GM19035 (cell line): ENCODE measurements at regions not wholly inside any gene's neighbourhood (a gene's known extent, or its start where the extent isn't known, plus 50 kb on each side); places are given as distances from the start of the nearest gene placed in this dataset.

ENCODE experiments used
- ATAC-seq: cut with Tn5 transposase; IDR thresholded peaks from one replicate; pipeline ENCODE4 v1.9.1; 2021; ENCODE audit not compliant: unreplicated experiment

GRCh38 chr5:97400537-97400936, 217.5 kb upstream of the RIOK2 start:
- ATAC-seq, result no peak

GRCh38 chr5:97405941-97406340, 222.9 kb upstream of the RIOK2 start:
- no peak for ATAC-seq

- no peak for ATAC-seq
Measured at GRCh38 chr5:97406946-97407676, 224.1 kb upstream of the RIOK2 start.

GRCh38 chr5:97408331-97408730, 225.3 kb upstream of the RIOK2 start:
- ATAC-seq, result no peak

DNA sequence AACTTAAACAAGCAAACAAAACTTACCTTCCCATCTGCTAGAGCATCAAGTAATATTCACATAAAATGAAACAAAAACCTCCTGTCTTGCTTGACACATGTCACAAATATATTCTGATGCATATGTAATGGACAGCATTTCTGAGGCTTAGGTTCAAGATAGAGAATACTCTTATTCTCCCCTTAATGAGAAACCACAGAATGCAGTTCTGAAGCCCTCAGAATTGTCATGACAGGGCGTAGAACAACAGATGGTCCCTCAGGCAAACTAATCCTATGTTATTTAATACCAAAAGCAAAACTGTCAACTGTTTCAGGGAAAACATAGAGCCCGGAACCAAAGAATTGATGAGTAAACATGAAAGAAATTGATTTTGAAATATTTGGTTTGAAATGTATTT, 229.9 kb upstream of the RIOK2 start:
- ATAC-seq, result no peak

DNA sequence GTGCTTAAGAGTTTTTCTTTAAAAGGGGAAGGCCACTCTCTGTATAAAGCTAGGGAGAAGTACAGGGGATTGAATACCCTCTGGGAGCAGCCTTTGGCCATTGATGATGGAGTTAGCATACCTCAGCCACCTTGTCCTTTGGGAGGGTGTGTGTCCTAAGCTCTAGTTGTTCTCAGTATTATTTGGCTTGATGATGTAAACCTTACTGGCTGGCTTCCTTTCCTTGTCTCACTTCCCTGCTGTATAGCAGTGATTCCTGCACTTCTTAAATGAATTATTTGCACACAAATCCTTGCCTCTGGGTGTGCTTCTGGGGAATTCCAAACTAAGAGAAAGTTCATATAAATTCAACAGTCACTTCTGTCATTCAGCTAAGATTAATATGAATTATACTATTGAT, 234.9 kb upstream of the RIOK2 start:
- ATAC-seq, result no peak

DNA sequence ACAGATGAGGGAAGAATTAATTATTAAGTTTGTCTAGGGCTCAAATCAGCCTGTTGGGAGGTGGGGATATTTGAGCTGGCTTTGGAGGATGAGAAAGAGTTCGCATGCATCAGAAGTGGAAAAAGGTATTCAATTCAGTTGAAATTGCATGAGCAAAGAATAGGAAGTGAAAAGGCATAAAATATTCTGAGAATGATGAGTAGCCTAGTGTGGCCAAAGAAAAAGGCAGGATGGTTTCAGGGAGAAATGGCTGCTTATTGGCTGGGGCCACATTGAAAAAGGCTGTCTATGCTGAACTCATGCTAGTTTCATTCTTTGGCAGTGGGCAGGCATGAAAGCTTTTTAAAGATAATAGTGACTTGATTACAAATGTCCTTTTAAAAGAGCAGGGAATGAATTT, 235.4 kb upstream of the RIOK2 start:
- ATAC-seq, result no peak

GRCh38 chr5:97420646-97421045, 237.6 kb upstream of the RIOK2 start:
- no peak for ATAC-seq

- no peak for ATAC-seq
Measured at GRCh38 chr5:97422678-97423077, 239.6 kb upstream of the RIOK2 start.

- ATAC-seq, result no peak
Measured at GRCh38 chr5:97425511-97425910, 242.5 kb upstream of the RIOK2 start.

GRCh38 chr5:97427235-97427634, 244.2 kb upstream of the RIOK2 start:
- ATAC-seq, result no peak

DNA sequence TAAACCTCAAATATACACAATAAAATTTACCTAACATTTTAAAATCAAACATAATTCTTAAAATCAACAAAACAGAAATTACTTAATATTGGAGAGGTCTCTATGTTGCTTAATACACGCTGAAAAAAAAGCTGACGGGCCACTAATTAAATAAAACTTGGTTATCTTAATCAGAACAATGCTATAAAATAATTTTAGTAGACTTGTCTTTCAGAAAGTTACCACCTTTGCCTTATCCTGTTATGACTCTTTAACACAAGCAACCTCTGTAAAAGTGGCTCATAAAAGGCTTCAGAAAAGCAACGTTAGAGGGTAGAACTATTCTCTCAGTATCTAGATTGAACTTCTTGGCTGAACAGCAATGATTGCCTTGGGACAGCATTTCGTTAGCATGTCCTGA, 251.0 kb upstream of the RIOK2 start:
- no peak for ATAC-seq

- no peak for ATAC-seq
Measured at GRCh38 chr5:97436405-97436804, 253.4 kb upstream of the RIOK2 start.

- no peak for ATAC-seq
Measured at GRCh38 chr5:97443740-97444139, 260.7 kb upstream of the RIOK2 start.

DNA sequence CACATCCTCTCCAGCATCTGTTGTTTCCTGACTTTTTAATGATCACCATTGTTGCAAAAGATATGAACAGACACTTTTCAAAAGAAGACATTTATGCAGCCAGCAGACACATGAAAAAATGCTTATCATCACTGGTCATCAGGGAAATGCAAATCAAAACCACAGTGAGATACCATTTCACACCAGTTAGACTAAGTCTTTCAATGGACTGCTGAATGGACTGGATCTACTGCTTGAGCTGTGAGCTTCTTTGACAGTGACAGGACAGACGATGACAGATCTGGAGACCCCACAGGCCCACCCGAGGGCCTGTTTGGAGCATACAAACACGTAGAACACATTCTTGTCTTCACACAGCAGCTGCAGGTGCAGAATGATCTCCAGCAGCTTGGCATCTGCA, 266.1 kb upstream of the RIOK2 start:
- ATAC-seq, result no peak

GRCh38 chr5:97452646-97453045, 269.6 kb upstream of the RIOK2 start:
- no peak for ATAC-seq

DNA sequence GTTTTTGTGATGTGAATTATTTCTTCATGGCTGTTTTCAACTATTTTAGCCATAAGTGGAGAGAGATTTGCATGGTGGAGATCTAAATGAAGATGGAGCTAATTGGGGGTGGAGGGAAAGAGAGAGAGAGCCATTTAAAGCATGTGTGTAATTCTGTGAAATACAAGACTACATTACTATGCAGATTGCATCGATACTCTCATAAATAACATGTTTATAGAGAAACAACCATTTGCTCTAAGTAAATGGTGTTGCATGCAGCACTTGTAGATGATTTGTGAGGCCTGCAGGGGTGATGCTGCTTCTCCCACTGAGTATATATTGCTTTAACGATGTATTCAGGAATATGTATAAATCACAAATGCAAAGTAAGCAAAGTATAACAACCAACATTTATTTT, 270.2 kb upstream of the RIOK2 start:
- ATAC-seq, result no peak

- ATAC-seq, result no peak
Measured at GRCh38 chr5:97454015-97454414, 271.0 kb upstream of the RIOK2 start.

- ATAC-seq, result no peak
Measured at GRCh38 chr5:97455996-97456395, 272.9 kb upstream of the RIOK2 start.

DNA sequence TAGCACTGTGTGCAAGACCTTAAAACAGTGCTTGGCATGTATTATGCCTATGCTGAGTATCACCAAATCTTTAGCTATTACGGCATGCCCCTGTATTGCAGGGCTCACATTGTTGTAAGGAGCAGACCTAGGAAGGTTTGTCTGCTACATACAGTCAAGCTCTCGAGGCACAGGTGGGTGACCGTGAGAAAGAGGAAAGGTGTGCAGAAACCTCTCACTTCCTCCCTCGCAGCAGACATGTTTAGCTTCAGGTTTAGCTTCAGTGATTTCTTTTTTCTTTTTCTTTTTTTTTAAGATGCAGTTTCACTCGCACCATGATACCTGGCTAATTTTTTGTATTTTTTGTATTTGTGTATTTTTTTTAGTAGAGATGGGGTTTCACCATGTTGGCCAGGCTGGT, 275.8 kb upstream of the RIOK2 start:
- ATAC-seq, result no peak

DNA sequence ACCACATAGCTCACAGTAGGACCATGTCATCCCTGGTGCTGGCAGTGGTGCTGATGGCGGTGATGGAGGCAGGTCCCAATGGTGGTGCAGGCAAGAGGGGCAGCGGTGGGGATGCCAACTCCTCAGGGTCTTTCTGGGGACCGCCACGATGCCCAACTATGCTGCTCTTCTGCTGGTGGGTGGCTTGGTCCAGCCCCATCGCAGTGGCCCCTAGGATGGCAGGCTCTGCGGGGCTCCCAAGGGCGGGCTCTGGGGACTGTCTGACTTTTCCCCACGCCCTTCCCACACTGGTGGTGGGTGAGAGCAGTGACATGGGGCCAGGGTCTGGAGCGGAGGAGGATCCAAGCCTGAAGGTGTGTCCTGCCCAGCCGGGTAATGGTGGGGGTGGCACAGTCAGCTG, 288.9 kb upstream of the RIOK2 start:
- ATAC-seq, result no peak

- no peak for ATAC-seq
Measured at GRCh38 chr5:97475847-97476246, 292.8 kb upstream of the RIOK2 start.

- ATAC-seq, result no peak
Measured at GRCh38 chr5:97476852-97477534, 293.9 kb upstream of the RIOK2 start.
